NB4 (cell line): ENCODE measurements at regions not wholly inside any gene's neighbourhood (a gene's known extent, or its start where the extent isn't known, plus 50 kb on each side); places are given as distances from the start of the nearest gene placed in this dataset.

Experiments used
- CTCF ChIP-seq: IDR thresholded peaks from one replicate; pipeline ENCODE4 v1.5.1; 2012; ENCODE audit warnings: low read depth, low read length
- MYC ChIP-seq: IDR thresholded peaks from 2 replicates; pipeline ENCODE4 v1.6.1; 2011; ENCODE audit warnings: low read depth, low read length
- POLR2A ChIP-seq: IDR thresholded peaks from 2 replicates; pipeline ENCODE4 v1.6.1; 2011; ENCODE audit warnings: mild to moderate bottlenecking; ENCODE audit not compliant: insufficient read length; ENCODE audit errors: extremely low read depth

GRCh38 chrX:39834600-39834999 is 263.2 kb downstream of the BCOR start:
- TF ChIP-seq CTCF, result no peak
- no peak for TF ChIP-seq MYC
- TF ChIP-seq POLR2A, result no peak
